PC-9 (cell line): ENCODE measurements at regions not wholly inside any gene's neighbourhood (a gene's known extent, or its start where the extent isn't known, plus 50 kb on each side); places are given as distances from the start of the nearest gene placed in this dataset.
"Not testable (repeated sequence)": the region's sequence is repeated elsewhere in the genome, so short reads cannot be mapped to it uniquely, and the experiment has no call there.

ENCODE experiments used
- BruUV-seq: library from RNA; stranded (reverse); fragments of 400-500 nt; replicated peaks from 2 replicates; lab custom pipeline; 2021; lab: Mats Ljungman, UMichigan
- CTCF ChIA-PET: fragments of 300-600 bp; sonication (Branson Sonifier 250); formaldehyde crosslinking; loops from one replicate; lab custom pipeline; 2022; ENCODE audit warnings: antibody characterized with exemption; lab: Charles Lee
- POLR2A ChIA-PET: fragments of 300-600 bp; sonication (Branson Sonifier 250); formaldehyde crosslinking; loops from one replicate; lab custom pipeline; 2022; ENCODE audit warnings: antibody characterized with exemption; ENCODE audit not compliant: unreplicated experiment; lab: Charles Lee
- DNase-seq, 2 experiments: peaks; one replicate each; pipeline versions ENCODE4 v3.0.0 to v3.0.0-alpha.2; 2015 to 2022; ENCODE audit warnings: mixed read lengths in 1 of 2
- H2AFZ ChIP-seq: fragments of 200-600 bp; sonication (generic); 2 replicates; pipeline ENCODE4 v1.8.1; 2017; ENCODE audit warnings: antibody characterized with exemption
- H3F3A ChIP-seq: fragments of 200-600 bp; sonication (generic); 2 replicates; pipeline ENCODE4 v1.8.1; 2017; ENCODE audit warnings: antibody characterized with exemption, mild to moderate bottlenecking, low read depth; ENCODE audit not compliant: insufficient read depth
- H3K27ac ChIP-seq: fragments of 200-600 bp; sonication (generic); 2 replicates; pipeline ENCODE4 v1.6.1; 2016; ENCODE audit warnings: mixed run types
- H3K27me3 ChIP-seq: fragments of 200-600 bp; sonication (generic); 2 replicates; pipeline ENCODE4 v1.6.1; 2016; ENCODE audit warnings: low read depth, mixed run types; ENCODE audit not compliant: insufficient read depth
- H3K36me3 ChIP-seq: fragments of 200-600 bp; sonication (generic); 2 replicates; pipeline ENCODE4 v1.6.1; 2016; ENCODE audit warnings: low read depth, mixed run types
- H3K4me1 ChIP-seq: fragments of 200-600 bp; sonication (generic); replicated peaks from 2 replicates; pipeline ENCODE4 v1.6.1; 2016; ENCODE audit warnings: mixed run types; ENCODE audit not compliant: insufficient read depth
- H3K4me2 ChIP-seq: fragments of 200-600 bp; sonication (generic); 2 replicates; pipeline ENCODE4 v1.6.1; 2017; ENCODE audit warnings: mixed run types
- H3K4me3 ChIP-seq: fragments of 200-600 bp; sonication (generic); 2 replicates; pipeline ENCODE4 v1.6.1; 2016; ENCODE audit warnings: mixed run types
- H3K79me2 ChIP-seq: fragments of 200-600 bp; sonication (generic); 2 replicates; pipeline ENCODE4 v1.6.1; 2017; ENCODE audit warnings: low read depth, mixed run types
- H3K9me2 ChIP-seq: fragments of 200-600 bp; sonication (generic); 2 replicates; pipeline ENCODE4 v1.8.1; 2017; ENCODE audit warnings: mild to moderate bottlenecking; ENCODE audit not compliant: insufficient read depth
- H3K9me3 ChIP-seq: fragments of 200-600 bp; sonication (generic); 2 replicates; pipeline ENCODE4 v1.8.1; 2016; ENCODE audit warnings: low read depth; ENCODE audit not compliant: insufficient read depth
- H4K20me1 ChIP-seq: fragments of 200-600 bp; sonication (generic); 2 replicates; pipeline ENCODE4 v1.8.1; 2017; ENCODE audit not compliant: insufficient read depth
- EZH2 ChIP-seq: fragments of 200-600 bp; sonication (generic); IDR thresholded peaks from 2 replicates; pipeline ENCODE4 v1.8.0; 2017; ENCODE audit warnings: antibody characterized with exemption, low read depth
- intact Hi-C: fragments of 100-400 bp; cut with micrococcal nuclease; formaldehyde crosslinking; loops from one replicate; pipeline ENCODE4 v1.10.0; 2022; ENCODE audit not compliant: unreplicated experiment
- TF ChIP-seq, protein P1 (sequence below): fragments of 200-600 bp; sonication (generic); conservative IDR thresholded peaks from 2 replicates; pipeline ENCODE4 v1.6.1; 2017; ENCODE audit warnings: mixed run types, antibody characterized with exemption, mild to moderate bottlenecking, moderate library complexity

DNA sequence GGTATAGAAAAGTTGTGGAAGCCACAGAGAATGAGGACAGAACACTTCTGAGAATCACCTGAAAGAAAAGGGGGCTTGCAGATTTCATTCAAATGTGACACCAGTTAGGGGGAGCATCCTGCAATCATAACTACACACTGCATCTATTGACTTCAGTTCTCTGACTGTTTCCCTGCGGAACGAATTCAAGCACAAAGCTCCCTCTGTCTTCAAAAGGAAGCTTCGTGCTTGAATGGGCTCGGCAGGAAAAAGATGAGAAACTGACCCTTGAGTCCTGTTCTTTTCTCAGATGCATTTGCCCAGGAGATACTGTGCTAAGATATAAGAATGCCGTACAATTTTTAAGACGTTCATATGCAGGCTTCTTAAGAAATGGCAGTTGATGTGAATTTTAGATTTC, 2000.4 kb upstream of the RAG2 start:
- no peak for DNase-seq
- no peaks in the 10 kb centered on the region for H3K79me2 ChIP-seq
- H4K20me1 ChIP-seq = no peaks in the 10 kb centered on the region
- no peaks in the 10 kb centered on the region for H3K9me2 ChIP-seq
- intact Hi-C loops = no loop called here
- BruUV-seq = no TSS peak
- H3K27ac ChIP-seq = no peak overlapping the region
- H3K4me3 ChIP-seq = no peak overlapping the region
- TF ChIP-seq, protein P1, sequence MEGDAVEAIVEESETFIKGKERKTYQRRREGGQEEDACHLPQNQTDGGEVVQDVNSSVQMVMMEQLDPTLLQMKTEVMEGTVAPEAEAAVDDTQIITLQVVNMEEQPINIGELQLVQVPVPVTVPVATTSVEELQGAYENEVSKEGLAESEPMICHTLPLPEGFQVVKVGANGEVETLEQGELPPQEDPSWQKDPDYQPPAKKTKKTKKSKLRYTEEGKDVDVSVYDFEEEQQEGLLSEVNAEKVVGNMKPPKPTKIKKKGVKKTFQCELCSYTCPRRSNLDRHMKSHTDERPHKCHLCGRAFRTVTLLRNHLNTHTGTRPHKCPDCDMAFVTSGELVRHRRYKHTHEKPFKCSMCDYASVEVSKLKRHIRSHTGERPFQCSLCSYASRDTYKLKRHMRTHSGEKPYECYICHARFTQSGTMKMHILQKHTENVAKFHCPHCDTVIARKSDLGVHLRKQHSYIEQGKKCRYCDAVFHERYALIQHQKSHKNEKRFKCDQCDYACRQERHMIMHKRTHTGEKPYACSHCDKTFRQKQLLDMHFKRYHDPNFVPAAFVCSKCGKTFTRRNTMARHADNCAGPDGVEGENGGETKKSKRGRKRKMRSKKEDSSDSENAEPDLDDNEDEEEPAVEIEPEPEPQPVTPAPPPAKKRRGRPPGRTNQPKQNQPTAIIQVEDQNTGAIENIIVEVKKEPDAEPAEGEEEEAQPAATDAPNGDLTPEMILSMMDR = no peak
- TF ChIP-seq EZH2 = no peak
- POLR2A ChIA-PET = interaction anchor here (0.6 to 0.7 kb wide), 2 partner anchors 100 to 414 kb away, joined by 4 read pairs; no protein-coding TSS in a partner anchor
- H3K4me1 ChIP-seq = no peaks in the 10 kb centered on the region
- no peaks in the 10 kb centered on the region for H3K36me3 ChIP-seq
- H2AFZ ChIP-seq = no peak overlapping the region
- no peaks in the 10 kb centered on the region for H3K27me3 ChIP-seq
- H3K4me2 ChIP-seq = no peak overlapping the region
- CTCF ChIA-PET = no interaction called here
- 0 out of 2 replicates have a peak, but pooled peaks cover 4% of the 10 kb centered on the region for H3F3A ChIP-seq
- H3K9me3 ChIP-seq = no peaks in the 10 kb centered on the region

DNA sequence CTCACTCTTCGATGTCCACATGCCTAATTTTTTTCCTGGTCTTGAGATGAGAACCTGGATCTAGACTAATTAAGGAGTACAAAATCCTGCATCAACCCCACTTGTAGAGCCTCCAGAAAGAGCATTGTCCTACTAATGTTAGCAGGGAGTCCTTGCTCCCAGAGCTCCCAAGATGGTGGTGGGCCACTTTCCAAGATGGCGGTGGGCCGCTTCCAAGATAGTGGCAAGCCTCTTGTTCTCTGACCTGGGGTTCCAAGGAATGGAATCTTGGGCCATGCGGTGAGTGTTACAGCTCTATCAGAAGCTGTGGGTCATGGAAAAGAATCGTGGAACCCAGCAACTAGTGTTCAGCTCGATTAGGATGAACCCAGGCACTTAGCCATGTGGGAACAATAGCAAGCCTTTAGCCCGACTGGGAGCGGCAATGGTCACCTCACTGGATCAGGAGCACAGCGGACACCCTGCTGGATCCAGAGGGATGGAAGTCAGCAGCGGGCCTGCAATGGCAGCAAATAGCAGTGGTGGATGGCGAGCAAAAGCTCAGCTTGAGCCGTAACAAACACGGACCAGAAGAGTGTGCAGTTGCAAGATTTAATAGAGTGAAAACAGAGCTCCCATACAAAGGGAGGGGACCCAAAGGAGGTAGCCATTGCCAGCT, 1997.5 kb upstream of the RAG2 start:
- H3K9me2 ChIP-seq, CTCF ChIA-PET, BruUV-seq, POLR2A ChIA-PET, H3F3A ChIP-seq, H3K4me1 ChIP-seq, DNase-seq, H4K20me1 ChIP-seq, intact Hi-C loops, H3K4me3 ChIP-seq, H2AFZ ChIP-seq, H3K9me3 ChIP-seq, H3K36me3 ChIP-seq, H3K27me3 ChIP-seq, H3K27ac ChIP-seq, H3K79me2 ChIP-seq, H3K4me2 ChIP-seq: not testable (repeated sequence)

DNA sequence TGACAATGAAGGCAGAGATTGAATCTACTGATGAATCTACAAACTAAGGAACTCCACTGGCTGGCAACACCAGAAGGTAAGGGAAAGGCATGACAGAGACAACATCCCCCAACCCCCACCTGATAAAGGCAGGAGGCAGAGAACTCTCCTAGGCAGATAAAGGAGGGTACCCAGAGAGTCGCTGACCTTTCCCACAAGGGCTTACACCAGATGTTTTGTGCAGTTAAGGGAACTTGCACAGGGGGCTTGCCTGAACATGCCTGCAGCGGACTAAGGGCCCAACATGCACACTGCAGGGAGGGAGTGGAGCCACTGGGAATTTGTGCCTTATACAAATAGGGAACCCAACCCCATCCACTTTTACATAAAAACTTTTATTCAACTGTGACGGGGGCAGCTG, 1996.9 kb upstream of the RAG2 start:
- Histone ChIP-seq H2AFZ (no peak overlapping the region), H3K27me3 (no peaks in the 10 kb centered on the region), H3K4me2 (no peak overlapping the region), H3K79me2 (no peaks in the 10 kb centered on the region), H3K4me1 (no peaks in the 10 kb centered on the region), H3F3A (0 out of 2 replicates have a peak, but pooled peaks cover 4% of the 10 kb centered on the region), H3K27ac (no peak overlapping the region), H3K36me3 (no peaks in the 10 kb centered on the region), H3K9me3 (no peaks in the 10 kb centered on the region), H3K4me3 (no peak overlapping the region), H3K9me2 (no peaks in the 10 kb centered on the region), H4K20me1 (no peaks in the 10 kb centered on the region)
- TF ChIP-seq, protein P1 = no peak
- no peak for TF ChIP-seq EZH2
- no TSS peak for BruUV-seq
- no peak for DNase-seq
- ChIA-PET CTCF (no interaction called here), POLR2A (no interaction called here)
- intact Hi-C loops = no loop called here

DNA sequence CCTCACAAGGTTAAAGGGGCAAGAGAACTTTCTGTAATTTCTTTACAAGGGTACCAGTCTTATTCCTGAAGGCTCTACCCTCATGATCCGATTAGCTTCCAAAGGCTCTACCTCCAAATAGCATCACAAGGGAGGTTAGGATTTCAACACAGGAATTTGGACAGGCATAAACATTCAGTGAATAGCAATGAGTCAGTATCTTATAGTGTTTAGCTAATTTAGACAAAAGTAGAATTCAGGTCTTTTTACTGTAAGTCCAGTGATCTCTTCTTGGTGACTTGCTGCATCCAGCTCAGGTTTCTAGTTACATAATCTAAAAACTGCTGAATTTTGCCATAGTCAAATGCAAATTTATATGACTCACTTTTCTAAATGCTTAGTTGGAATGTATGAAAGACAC, 1995.6 kb upstream of the RAG2 start:
- TF ChIP-seq, protein P1 = no peak
- no peak for TF ChIP-seq EZH2
- no peak overlapping the region for H3K4me2 ChIP-seq
- ChIA-PET POLR2A (no interaction called here), CTCF (no interaction called here)
- H3K4me3 ChIP-seq = no peak overlapping the region
- intact Hi-C loops = no loop called here
- H2AFZ ChIP-seq = no peak overlapping the region
- H3K4me1 ChIP-seq = no peaks in the 10 kb centered on the region
- H3K27ac ChIP-seq = no peak overlapping the region
- DNase-seq = no peak
- 0 out of 2 replicates have a peak, but pooled peaks cover 4% of the 10 kb centered on the region for H3F3A ChIP-seq
- no peaks in the 10 kb centered on the region for H3K36me3 ChIP-seq
- H3K9me2 ChIP-seq = no peaks in the 10 kb centered on the region
- no peaks in the 10 kb centered on the region for H3K27me3 ChIP-seq
- peaks cover 4% of the 10 kb centered on the region; the same call in 1 of the 2 replicates for H3K9me3 ChIP-seq
- no TSS peak for BruUV-seq
- H3K79me2 ChIP-seq = no peaks in the 10 kb centered on the region
- H4K20me1 ChIP-seq = no peaks in the 10 kb centered on the region
